Ascending aorta (tissue), 2 donors: ENCODE measurements at regions not wholly inside any gene's neighbourhood (a gene's known extent, or its start where the extent isn't known, plus 50 kb on each side); places are given as distances from the start of the nearest gene placed in this dataset.
"Not testable (repeated sequence)": the region's sequence is repeated elsewhere in the genome, so short reads cannot be mapped to it uniquely, and the experiment has no call there.

ENCODE experiments used
- DNase-seq, 2 donors: peaks; one replicate each; pipeline ENCODE4 v3.0.0-alpha.2; 2019; ENCODE audit warnings: low spot score in 2 of 2
- H3K27ac ChIP-seq, 2 donors: fragments of 200-600 bp; sonication (generic); one replicate each; pipeline ENCODE4 v1.5.1; 2016 to 2017; ENCODE audit warnings: mild to moderate bottlenecking in 1 of 2
- H3K27me3 ChIP-seq: fragments of 200-600 bp; sonication (generic); one replicate; pipeline ENCODE4 v1.5.1; 2017
- H3K36me3 ChIP-seq, 2 donors: fragments of 200-600 bp; sonication (generic); one replicate each; pipeline ENCODE4 v1.5.1; 2016
- H3K4me1 ChIP-seq, 2 donors: fragments of 200-600 bp; sonication (generic); one replicate each; pipeline ENCODE4 v1.5.1; 2016 to 2017; ENCODE audit warnings: mild to moderate bottlenecking in 1 of 2
- H3K4me3 ChIP-seq, 2 donors: fragments of 200-600 bp; sonication (generic); one replicate each; pipeline ENCODE4 v1.5.1; 2016 to 2017; ENCODE audit warnings: mild to moderate bottlenecking in 1 of 2
- H3K9me3 ChIP-seq, 2 donors: fragments of 200-600 bp; sonication (generic); one replicate each; pipeline ENCODE4 v1.5.1; 2016
- intact Hi-C: fragments of 100-400 bp; cut with DNase I; formaldehyde crosslinking; loops from one replicate; pipeline ENCODE4 v1.15.1; 2023
- TF ChIP-seq, protein P1 (sequence below), 3 experiments: fragments of 200-600 bp in 2 of 3; fragments of 450-650 bp in 1 of 3; sonication (generic) in 2 of 3; IDR thresholded peaks; one replicate each; pipeline ENCODE4 v1.5.1; 2016 to 2019; ENCODE audit warnings: antibody characterized with exemption in 3 of 3, mild to moderate bottlenecking in 1 of 3, moderate library complexity in 1 of 3

DNA sequence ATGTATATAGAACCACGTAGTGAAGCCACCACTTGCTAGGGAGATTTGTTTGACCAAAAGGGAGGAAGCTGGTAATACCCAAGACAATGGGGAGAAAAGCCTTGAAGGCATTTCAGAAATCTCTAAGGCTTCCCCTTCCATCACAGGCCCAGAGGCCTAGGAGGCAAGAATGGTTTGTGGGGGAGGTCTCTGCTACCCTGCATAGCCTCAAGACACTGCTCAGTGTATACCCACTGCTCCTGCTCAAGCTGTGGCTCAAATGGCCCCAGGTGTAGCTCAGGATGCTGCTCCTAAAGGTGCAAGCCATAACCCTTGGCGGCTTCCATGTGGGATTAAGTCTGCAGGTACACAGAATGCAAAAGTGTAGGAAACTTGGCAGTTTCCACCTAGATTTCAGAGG is 1105.8 kb downstream of the GATA3 start:
- no peaks in the 10 kb centered on the region for H3K36me3 ChIP-seq
- TF ChIP-seq, protein P1, sequence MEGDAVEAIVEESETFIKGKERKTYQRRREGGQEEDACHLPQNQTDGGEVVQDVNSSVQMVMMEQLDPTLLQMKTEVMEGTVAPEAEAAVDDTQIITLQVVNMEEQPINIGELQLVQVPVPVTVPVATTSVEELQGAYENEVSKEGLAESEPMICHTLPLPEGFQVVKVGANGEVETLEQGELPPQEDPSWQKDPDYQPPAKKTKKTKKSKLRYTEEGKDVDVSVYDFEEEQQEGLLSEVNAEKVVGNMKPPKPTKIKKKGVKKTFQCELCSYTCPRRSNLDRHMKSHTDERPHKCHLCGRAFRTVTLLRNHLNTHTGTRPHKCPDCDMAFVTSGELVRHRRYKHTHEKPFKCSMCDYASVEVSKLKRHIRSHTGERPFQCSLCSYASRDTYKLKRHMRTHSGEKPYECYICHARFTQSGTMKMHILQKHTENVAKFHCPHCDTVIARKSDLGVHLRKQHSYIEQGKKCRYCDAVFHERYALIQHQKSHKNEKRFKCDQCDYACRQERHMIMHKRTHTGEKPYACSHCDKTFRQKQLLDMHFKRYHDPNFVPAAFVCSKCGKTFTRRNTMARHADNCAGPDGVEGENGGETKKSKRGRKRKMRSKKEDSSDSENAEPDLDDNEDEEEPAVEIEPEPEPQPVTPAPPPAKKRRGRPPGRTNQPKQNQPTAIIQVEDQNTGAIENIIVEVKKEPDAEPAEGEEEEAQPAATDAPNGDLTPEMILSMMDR (IDR thresholded peaks at IDR 0.05): no peak
- H3K27me3 ChIP-seq: no peaks in the 10 kb centered on the region
- no peak for DNase-seq
- intact Hi-C loops: no loop called here
- H3K9me3 ChIP-seq: no peaks in the 10 kb centered on the region
- H3K4me1 ChIP-seq: no peaks in the 10 kb centered on the region
- H3K4me3 ChIP-seq: no peak overlapping the region
- H3K27ac ChIP-seq: no peak overlapping the region

DNA sequence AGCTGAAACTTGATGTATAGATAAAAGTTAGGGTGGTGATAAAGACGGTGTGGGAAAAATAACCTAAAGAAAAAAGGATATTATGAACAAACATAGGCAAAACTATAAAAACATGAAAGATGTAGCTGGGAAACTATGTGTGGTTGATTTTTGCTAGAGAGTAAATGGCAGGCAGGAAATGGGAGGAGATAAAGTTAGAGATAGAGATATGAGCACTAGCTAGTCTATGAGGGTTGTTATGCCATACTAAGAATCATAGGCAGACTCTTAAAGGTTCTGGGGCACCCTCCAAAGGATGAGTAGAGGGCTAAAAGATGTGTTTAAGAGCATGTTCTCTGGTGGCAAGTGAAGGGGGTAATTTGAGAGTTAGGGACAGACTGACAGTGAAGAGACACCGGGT is 1109.2 kb downstream of the GATA3 start:
- H3K9me3 ChIP-seq: no peaks in the 10 kb centered on the region
- no peak overlapping the region for H3K4me3 ChIP-seq
- no peak overlapping the region for H3K27ac ChIP-seq
- H3K27me3 ChIP-seq: no peaks in the 10 kb centered on the region
- DNase-seq: no peak
- no peaks in the 10 kb centered on the region for H3K36me3 ChIP-seq
- TF ChIP-seq, protein P1 (IDR thresholded peaks at IDR 0.05): no peak
- no peaks in the 10 kb centered on the region for H3K4me1 ChIP-seq
- intact Hi-C loops: no loop called here

DNA sequence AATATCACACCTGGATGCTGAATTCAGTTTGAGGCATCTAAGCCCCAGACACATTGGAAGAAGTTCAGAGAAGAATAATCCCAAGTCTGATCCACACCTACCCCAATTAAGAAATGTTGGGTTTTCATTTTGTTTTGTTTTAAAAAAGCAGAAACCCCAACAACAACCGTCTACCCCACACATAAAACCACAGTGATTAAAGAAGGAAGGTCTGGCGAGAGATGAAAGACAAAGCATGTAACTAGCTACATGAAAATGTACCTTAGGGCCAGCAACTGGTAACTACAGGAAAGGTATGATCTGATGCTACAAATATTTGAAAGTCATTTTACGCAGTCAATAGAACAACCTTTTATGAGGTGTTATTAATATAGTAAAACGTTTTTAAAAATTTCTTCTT is 1112.3 kb downstream of the GATA3 start:
- no peak for DNase-seq
- no peaks in the 10 kb centered on the region for H3K27me3 ChIP-seq
- TF ChIP-seq, protein P1 (IDR thresholded peaks at IDR 0.05): no peak
- no peak overlapping the region for H3K4me3 ChIP-seq
- intact Hi-C loops: no loop called here
- H3K36me3 ChIP-seq: no peaks in the 10 kb centered on the region
- H3K4me1 ChIP-seq: no peaks in the 10 kb centered on the region
- no peak overlapping the region for H3K27ac ChIP-seq
- H3K9me3 ChIP-seq: no peaks in the 10 kb centered on the region

GRCh38 chr10:9172276-9172675 is 1117.8 kb downstream of the GATA3 start:
- Histone ChIP-seq H3K4me1 (no peaks in the 10 kb centered on the region), H3K27me3 (no peaks in the 10 kb centered on the region), H3K9me3 (no peaks in the 10 kb centered on the region), H3K36me3 (no peaks in the 10 kb centered on the region), H3K27ac (no peak overlapping the region), H3K4me3 (no peak overlapping the region)
- TF ChIP-seq, protein P1 (IDR thresholded peaks at IDR 0.05): no peak
- DNase-seq: no peak
- intact Hi-C loops: no loop called here

DNA sequence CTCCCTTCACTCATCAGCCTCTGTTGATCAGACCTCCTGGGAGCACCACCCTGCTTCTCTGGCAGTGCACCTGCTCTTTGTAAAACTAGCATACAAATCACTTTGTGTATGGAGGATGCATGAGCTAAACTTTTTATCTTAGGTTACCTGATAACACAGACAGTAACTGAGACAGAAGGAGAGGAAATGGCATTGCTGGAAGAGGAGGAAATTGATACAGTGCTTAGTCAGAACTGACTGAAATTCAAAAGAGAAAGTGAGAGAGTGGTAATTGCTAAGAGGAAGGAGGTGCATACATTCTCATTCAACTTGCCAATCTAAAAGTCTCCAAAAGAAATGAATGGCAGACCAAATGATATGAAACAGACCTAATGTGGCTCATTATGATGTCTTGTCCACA is 1120.7 kb downstream of the GATA3 start:
- no peak overlapping the region for H3K27ac ChIP-seq
- no peak for DNase-seq
- H3K36me3 ChIP-seq: no peaks in the 10 kb centered on the region
- no peaks in the 10 kb centered on the region for H3K4me1 ChIP-seq
- H3K9me3 ChIP-seq: no peaks in the 10 kb centered on the region
- TF ChIP-seq, protein P1 (IDR thresholded peaks at IDR 0.05): no peak
- H3K27me3 ChIP-seq: no peaks in the 10 kb centered on the region
- no peak overlapping the region for H3K4me3 ChIP-seq
- intact Hi-C loops: no loop called here

- H3K4me3 ChIP-seq, H3K36me3 ChIP-seq, H3K4me1 ChIP-seq, DNase-seq, H3K27ac ChIP-seq, H3K9me3 ChIP-seq, intact Hi-C loops, H3K27me3 ChIP-seq: not testable (repeated sequence)
Measured at GRCh38 chr10:9183197-9183880, 1128.9 kb downstream of the GATA3 start.
